ENCODE measurements at regions not wholly inside any gene's neighbourhood (a gene's known extent, or its start where the extent isn't known, plus 50 kb on each side); places are given as distances from the start of the nearest gene placed in this dataset.

DNA sequence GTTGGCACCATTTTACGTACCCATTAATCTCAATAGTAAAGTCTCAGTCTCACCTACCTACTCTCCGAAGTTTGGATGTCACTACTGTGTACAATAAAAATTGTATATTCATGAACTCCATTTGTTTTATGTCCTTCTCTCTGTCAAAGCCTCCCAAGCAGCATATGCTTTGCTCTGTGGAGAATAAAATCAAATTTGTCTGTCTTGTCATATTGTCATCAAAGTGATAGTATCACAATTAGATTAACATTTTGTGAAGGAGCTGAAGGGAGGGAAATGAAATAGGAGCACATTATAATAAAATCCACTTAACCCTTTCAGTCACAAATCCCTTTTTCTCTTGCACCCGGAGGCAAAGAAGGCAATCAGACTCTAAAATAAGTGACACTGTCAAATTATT lies 177.1 kb upstream of the RRP15 start:
- Mint-ChIP-seq H3K36me3 (no peaks in the 10 kb centered on the region), H3K4me1 (no peaks in the 10 kb centered on the region), H3K4me3 (no peak overlapping the region), H3K9me3 (ENCODE audit: low read depth) (peaks cover 2% of the 10 kb centered on the region), H3K27me3 (no peaks in the 10 kb centered on the region), H3K27ac (no peak overlapping the region)
- CTCF ChIA-PET: no interaction called here
- no peak for DNase-seq
- ATAC-seq: no peak

GRCh38 chr1:218112862-218113261 lies 172.2 kb upstream of the RRP15 start:
- no peak for DNase-seq
- Mint-ChIP-seq H3K4me3 (no peak overlapping the region), H3K4me1 (no peaks in the 10 kb centered on the region), H3K27me3 (no peaks in the 10 kb centered on the region), H3K36me3 (no peaks in the 10 kb centered on the region), H3K9me3 (ENCODE audit: low read depth) (no peaks in the 10 kb centered on the region), H3K27ac (no peak overlapping the region)
- CTCF ChIA-PET: no interaction called here
- ATAC-seq: no peak

DNA sequence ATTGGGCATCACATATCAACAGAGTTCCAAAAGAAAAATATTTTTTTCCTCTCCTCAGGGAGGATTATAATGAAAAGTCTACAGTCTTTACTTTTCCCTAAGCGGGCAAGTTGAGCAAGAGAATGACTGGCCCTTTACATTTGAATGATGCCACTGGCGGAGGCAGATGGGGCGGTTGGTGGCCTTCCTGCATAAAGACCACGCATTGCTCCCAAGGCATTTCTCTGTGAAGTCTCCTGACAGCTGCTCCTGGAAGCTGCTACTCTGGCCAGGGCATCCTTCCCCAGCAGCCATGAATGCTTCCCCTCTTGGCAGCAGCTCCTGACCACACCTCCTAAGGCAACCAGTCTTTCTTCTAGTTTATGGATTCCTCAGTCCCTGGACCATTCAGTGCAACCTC lies 161.1 kb upstream of the RRP15 start:
- H3K9me3 Mint-ChIP-seq (ENCODE audit: low read depth): no peaks in the 10 kb centered on the region
- H3K27ac Mint-ChIP-seq: no peak overlapping the region
- CTCF ChIA-PET: no interaction called here
- no peak overlapping the region for H3K4me3 Mint-ChIP-seq
- H3K27me3 Mint-ChIP-seq: no peaks in the 10 kb centered on the region
- H3K4me1 Mint-ChIP-seq: no peaks in the 10 kb centered on the region
- ATAC-seq (no peak), DNase-seq (no peak)
- no peaks in the 10 kb centered on the region for H3K36me3 Mint-ChIP-seq

DNA sequence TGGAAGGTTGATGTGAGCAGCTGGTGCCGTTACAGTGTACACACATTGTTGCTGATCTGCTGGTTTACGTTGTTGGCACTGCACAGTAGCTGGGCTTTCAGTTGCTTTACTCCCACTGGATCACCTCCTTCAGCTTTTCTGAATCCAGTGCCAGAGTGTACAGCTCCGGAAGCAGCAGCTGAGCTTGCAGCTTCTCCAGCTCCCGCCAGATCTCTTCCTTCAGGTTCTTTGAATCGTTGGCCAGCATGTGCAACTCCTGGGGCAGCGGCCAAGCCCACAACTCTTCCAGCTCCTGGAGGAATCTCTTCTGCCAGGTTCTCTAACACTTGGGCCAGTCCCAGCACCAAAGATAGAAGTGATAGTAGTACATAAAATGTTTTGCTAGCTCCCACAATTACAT lies 149.7 kb upstream of the RRP15 start:
- Mint-ChIP-seq H3K36me3 (no peaks in the 10 kb centered on the region), H3K9me3 (ENCODE audit: low read depth) (peaks cover 5% of the 10 kb centered on the region), H3K27ac (no peak overlapping the region), H3K4me3 (no peak overlapping the region), H3K4me1 (no peaks in the 10 kb centered on the region), H3K27me3 (no peaks in the 10 kb centered on the region)
- DNase-seq (no peak), ATAC-seq (no peak)
- CTCF ChIA-PET: no interaction called here

- DNase-seq (no peak), ATAC-seq (no peak)
- CTCF ChIA-PET: no interaction called here
- Mint-ChIP-seq H3K36me3 (no peaks in the 10 kb centered on the region), H3K9me3 (ENCODE audit: low read depth) (peaks cover 7% of the 10 kb centered on the region), H3K27me3 (no peaks in the 10 kb centered on the region), H3K27ac (no peak overlapping the region), H3K4me1 (no peaks in the 10 kb centered on the region), H3K4me3 (no peak overlapping the region)
These were observed 145.3 kb upstream of the RRP15 start for GRCh38 chr1:218139761-218140160.

DNA sequence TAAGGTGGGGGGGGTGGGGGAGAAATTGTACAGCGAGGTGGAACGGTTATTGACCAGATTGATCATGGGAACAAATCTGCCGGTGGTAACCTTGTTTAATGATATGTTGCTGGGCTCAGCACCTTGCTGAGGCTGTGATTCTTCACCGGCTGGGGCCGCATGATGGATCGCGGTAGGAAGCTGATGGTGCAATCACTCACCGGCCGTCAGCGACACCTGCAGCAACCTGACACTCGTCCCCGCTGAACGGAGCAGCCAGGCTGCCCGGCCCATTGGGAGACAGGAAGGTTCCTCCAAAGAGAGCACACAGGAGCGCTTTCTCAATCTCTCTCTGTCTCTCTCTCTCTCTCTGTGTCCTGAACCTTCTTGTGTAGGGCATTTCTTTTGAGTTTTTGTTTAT lies 128.5 kb upstream of the RRP15 start:
- DNase-seq (no peak), ATAC-seq (no peak)
- no peak overlapping the region for H3K27ac Mint-ChIP-seq
- CTCF ChIA-PET: no interaction called here
- H3K27me3 Mint-ChIP-seq: peaks cover 19% of the 10 kb centered on the region
- no peaks in the 10 kb centered on the region for H3K4me1 Mint-ChIP-seq
- H3K9me3 Mint-ChIP-seq (ENCODE audit: low read depth): no peaks in the 10 kb centered on the region
- no peak overlapping the region for H3K4me3 Mint-ChIP-seq
- no peaks in the 10 kb centered on the region for H3K36me3 Mint-ChIP-seq

- CTCF ChIA-PET: no interaction called here
- ATAC-seq: no peak
- peaks cover 15% of the 10 kb centered on the region for H3K4me1 Mint-ChIP-seq
- no peak overlapping the region for H3K27ac Mint-ChIP-seq
- no peak for DNase-seq
- H3K4me3 Mint-ChIP-seq: no peak overlapping the region
- no peaks in the 10 kb centered on the region for H3K36me3 Mint-ChIP-seq
- no peaks in the 10 kb centered on the region for H3K9me3 Mint-ChIP-seq (ENCODE audit: low read depth)
- peaks cover 48% of the 10 kb centered on the region for H3K27me3 Mint-ChIP-seq
These were observed 121.7 kb upstream of the RRP15 start for GRCh38 chr1:218163371-218163770.

DNA sequence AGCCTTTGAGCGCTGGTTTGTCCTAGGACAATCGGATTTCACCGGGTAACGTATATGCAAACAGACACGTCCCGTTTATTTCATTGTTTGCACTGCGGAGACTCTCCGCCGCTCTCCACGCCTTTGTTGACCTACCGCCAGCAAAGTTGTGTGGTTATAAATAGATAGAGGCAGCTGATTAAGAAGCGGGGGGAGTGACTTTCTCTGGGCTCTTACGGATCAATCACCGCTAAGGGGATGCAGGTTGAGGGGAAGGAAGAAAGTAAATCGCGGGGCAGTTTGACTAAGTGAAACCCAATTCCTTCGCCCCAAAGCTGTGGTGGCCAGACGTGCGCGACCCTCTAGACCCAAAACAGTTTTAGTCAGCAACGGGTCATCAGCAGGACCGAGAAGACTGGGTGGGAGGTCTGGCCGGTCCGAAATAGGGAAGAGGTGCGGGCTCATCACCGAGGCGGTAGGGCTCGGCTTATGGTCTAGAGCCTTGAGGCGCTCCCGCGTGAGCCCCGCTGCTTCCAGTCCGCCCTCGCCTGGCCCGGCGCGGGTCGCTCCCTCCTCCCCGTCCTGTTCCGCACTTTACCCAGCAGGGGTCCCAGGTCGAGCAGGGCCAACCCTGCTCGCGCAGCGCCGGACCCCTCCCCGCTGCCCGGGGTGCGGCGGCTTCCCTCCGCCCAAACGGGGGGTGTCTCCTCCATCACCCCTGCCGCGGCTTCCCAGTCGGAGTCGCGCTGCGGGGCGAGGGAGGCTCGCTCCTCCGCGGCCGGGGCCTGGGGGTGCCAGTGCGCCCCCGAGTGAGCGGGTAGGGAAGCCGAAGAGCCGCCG lies 120.8 kb upstream of the RRP15 start:
- peaks cover 51% of the 10 kb centered on the region for H3K27me3 Mint-ChIP-seq
- H3K4me3 Mint-ChIP-seq: peak overlapping the region; percentile 57
- no peak for DNase-seq
- H3K9me3 Mint-ChIP-seq (ENCODE audit: low read depth): no peaks in the 10 kb centered on the region
- peak; percentile 45 for ATAC-seq
- no peaks in the 10 kb centered on the region for H3K36me3 Mint-ChIP-seq
- CTCF ChIA-PET: no interaction called here
- H3K27ac Mint-ChIP-seq: no peak overlapping the region
- peaks cover 15% of the 10 kb centered on the region for H3K4me1 Mint-ChIP-seq

- DNase-seq (no peak), ATAC-seq (peak; percentile 63)
- H3K4me1 Mint-ChIP-seq: peaks cover 15% of the 10 kb centered on the region
- peaks cover 52% of the 10 kb centered on the region for H3K27me3 Mint-ChIP-seq
- no peaks in the 10 kb centered on the region for H3K36me3 Mint-ChIP-seq
- H3K27ac Mint-ChIP-seq: no peak overlapping the region
- H3K9me3 Mint-ChIP-seq (ENCODE audit: low read depth): no peaks in the 10 kb centered on the region
- peak overlapping the region; percentile 35 for H3K4me3 Mint-ChIP-seq
- CTCF ChIA-PET: no interaction called here
These were observed 120.0 kb upstream of the RRP15 start for GRCh38 chr1:218164930-218165700.

DNA sequence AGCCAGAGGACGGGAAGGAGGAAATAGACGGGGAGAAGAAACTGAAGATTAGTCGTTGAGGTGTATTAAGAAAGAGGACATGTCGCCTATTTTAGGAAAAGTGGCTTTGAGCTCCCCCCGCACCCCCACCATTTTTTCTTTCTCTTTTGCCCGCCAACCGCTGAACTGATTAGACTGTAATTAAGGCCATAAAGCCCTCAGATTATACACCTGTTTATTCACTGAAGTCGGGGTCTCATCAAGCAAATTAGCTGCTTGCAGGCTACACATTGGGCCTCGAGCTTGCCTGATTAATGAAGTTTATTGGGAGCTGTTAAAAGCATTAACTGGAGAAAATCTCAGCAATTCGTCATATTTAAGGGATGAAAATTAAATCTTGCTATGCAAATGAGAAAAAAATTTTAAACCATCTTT lies 119.4 kb upstream of the RRP15 start:
- Mint-ChIP-seq H3K36me3 (no peaks in the 10 kb centered on the region), H3K9me3 (ENCODE audit: low read depth) (no peaks in the 10 kb centered on the region), H3K4me1 (peaks cover 15% of the 10 kb centered on the region), H3K4me3 (peak overlapping the region; percentile 33), H3K27me3 (peaks cover 52% of the 10 kb centered on the region), H3K27ac (no peak overlapping the region)
- DNase-seq: no peak
- ATAC-seq: no peak
- CTCF ChIA-PET: no interaction called here

GRCh38 chr1:218166268-218166945 lies 118.7 kb upstream of the RRP15 start:
- DNase-seq (no peak), ATAC-seq (no peak)
- Mint-ChIP-seq H3K27me3 (peaks cover 55% of the 10 kb centered on the region), H3K36me3 (no peaks in the 10 kb centered on the region), H3K4me3 (no peak overlapping the region), H3K4me1 (peaks cover 15% of the 10 kb centered on the region), H3K9me3 (ENCODE audit: low read depth) (no peaks in the 10 kb centered on the region), H3K27ac (no peak overlapping the region)
- CTCF ChIA-PET: no interaction called here

DNA sequence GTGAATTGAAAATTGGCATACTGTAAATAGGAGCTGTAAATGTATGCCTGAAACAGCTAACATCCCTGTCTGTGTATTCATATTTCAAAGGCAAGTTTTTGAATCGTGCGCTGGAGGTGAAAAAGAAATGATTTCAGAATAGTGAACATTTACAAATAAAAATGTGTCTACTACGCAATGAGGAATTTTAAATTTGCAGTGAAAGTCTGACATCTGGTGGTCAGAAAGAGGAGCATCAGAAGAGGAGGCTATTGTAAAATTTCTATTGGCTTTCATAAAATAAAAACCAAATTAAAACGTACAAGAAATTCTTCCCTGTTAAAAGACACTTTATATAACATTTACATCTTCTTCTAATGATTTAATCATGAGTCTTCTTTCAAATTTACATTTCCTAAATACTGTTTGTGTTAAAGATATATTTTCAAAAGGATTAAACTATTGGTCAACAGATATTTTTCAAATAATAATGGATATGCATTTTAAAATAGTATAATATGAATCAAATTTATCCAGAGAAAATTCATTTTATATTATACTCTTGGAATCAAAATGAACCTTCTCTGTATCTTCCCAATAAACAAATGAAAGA lies 113.7 kb upstream of the RRP15 start:
- CTCF ChIA-PET: no interaction called here
- ATAC-seq (no peak), DNase-seq (no peak)
- H3K9me3 Mint-ChIP-seq (ENCODE audit: low read depth): no peaks in the 10 kb centered on the region
- H3K27ac Mint-ChIP-seq: no peak overlapping the region
- peaks cover 20% of the 10 kb centered on the region for H3K27me3 Mint-ChIP-seq
- H3K36me3 Mint-ChIP-seq: no peaks in the 10 kb centered on the region
- no peak overlapping the region for H3K4me3 Mint-ChIP-seq
- no peaks in the 10 kb centered on the region for H3K4me1 Mint-ChIP-seq

GRCh38 chr1:218182455-218182854 lies 102.6 kb upstream of the RRP15 start:
- Mint-ChIP-seq H3K4me1 (no peaks in the 10 kb centered on the region), H3K27me3 (no peaks in the 10 kb centered on the region), H3K27ac (no peak overlapping the region), H3K9me3 (ENCODE audit: low read depth) (no peaks in the 10 kb centered on the region), H3K36me3 (no peaks in the 10 kb centered on the region), H3K4me3 (no peak overlapping the region)
- CTCF ChIA-PET: no interaction called here
- DNase-seq (no peak), ATAC-seq (no peak)

Data from activated CD8-positive, alpha-beta memory T cell treated with anti-CD3 and anti-CD28 coated beads, Interleukin-2, amount 10 ng/mL, durations not matched to agents 7 days and 5 days (primary cell).